Fibroblast of peridontal ligament (primary cell): ENCODE measurements at regions not wholly inside any gene's neighbourhood (a gene's known extent, or its start where the extent isn't known, plus 50 kb on each side); places are given as distances from the start of the nearest gene placed in this dataset.

ENCODE experiments used
- DNase-seq: peaks from one replicate; pipeline ENCODE4 v3.0.0-alpha.2; 2010; ENCODE audit errors: extremely low read depth

- DNase-seq = peak; percentile 34
Measured at GRCh38 chr13:80237646-80238045, 103.3 kb downstream of the SPRY2 start.

- no peak for DNase-seq
Measured at GRCh38 chr13:80235967-80236302, 105.0 kb downstream of the SPRY2 start.

- DNase-seq = no peak
Measured at GRCh38 chr13:80235166-80235966, 105.6 kb downstream of the SPRY2 start.

- DNase-seq = no peak
Measured at GRCh38 chr13:80227645-80228044, 113.3 kb downstream of the SPRY2 start.

- no peak for DNase-seq
Measured at GRCh38 chr13:80226645-80227044, 114.3 kb downstream of the SPRY2 start.

- DNase-seq = no peak
Measured at GRCh38 chr13:80224468-80224867, 116.5 kb downstream of the SPRY2 start.

- DNase-seq = no peak
Measured at GRCh38 chr13:80217614-80218456, 123.1 kb downstream of the SPRY2 start.

GRCh38 chr13:80215368-80215767 is 125.6 kb downstream of the SPRY2 start:
- DNase-seq = peak; percentile 84

GRCh38 chr13:80214521-80214991 is 126.4 kb downstream of the SPRY2 start:
- peak; percentile 69 for DNase-seq

- no peak for DNase-seq
Measured at GRCh38 chr13:80214050-80214449, 126.9 kb downstream of the SPRY2 start.

GRCh38 chr13:80213201-80213600 is 127.7 kb downstream of the SPRY2 start:
- no peak for DNase-seq

- DNase-seq = no peak
Measured at GRCh38 chr13:80211566-80211965, 129.4 kb downstream of the SPRY2 start.

GRCh38 chr13:80204642-80205041 is 136.3 kb downstream of the SPRY2 start:
- DNase-seq = no peak

- DNase-seq = no peak
Measured at GRCh38 chr13:80203496-80203895, 137.4 kb downstream of the SPRY2 start.

- DNase-seq = no peak
Measured at GRCh38 chr13:80201694-80202468, 139.0 kb downstream of the SPRY2 start.

- no peak for DNase-seq
Measured at GRCh38 chr13:80199585-80200292, 141.2 kb downstream of the SPRY2 start.

- no peak for DNase-seq
Measured at GRCh38 chr13:80199067-80199466, 141.9 kb downstream of the SPRY2 start.

GRCh38 chr13:80196756-80197155 is 144.2 kb downstream of the SPRY2 start:
- no peak for DNase-seq

GRCh38 chr13:80195649-80196048 is 145.3 kb downstream of the SPRY2 start:
- no peak for DNase-seq

GRCh38 chr13:80189889-80190597 is 150.9 kb downstream of the SPRY2 start:
- DNase-seq = no peak
